ENCODE measurements at regions not wholly inside any gene's neighbourhood (a gene's known extent, or its start where the extent isn't known, plus 50 kb on each side); places are given as distances from the start of the nearest gene placed in this dataset.

GRCh38 chr5:178796165-178796945 lies 63.4 kb upstream of the ZNF354B start:
- TF ChIP-seq, protein P1, sequence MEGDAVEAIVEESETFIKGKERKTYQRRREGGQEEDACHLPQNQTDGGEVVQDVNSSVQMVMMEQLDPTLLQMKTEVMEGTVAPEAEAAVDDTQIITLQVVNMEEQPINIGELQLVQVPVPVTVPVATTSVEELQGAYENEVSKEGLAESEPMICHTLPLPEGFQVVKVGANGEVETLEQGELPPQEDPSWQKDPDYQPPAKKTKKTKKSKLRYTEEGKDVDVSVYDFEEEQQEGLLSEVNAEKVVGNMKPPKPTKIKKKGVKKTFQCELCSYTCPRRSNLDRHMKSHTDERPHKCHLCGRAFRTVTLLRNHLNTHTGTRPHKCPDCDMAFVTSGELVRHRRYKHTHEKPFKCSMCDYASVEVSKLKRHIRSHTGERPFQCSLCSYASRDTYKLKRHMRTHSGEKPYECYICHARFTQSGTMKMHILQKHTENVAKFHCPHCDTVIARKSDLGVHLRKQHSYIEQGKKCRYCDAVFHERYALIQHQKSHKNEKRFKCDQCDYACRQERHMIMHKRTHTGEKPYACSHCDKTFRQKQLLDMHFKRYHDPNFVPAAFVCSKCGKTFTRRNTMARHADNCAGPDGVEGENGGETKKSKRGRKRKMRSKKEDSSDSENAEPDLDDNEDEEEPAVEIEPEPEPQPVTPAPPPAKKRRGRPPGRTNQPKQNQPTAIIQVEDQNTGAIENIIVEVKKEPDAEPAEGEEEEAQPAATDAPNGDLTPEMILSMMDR (IDR thresholded peaks at IDR 0.05 in 8 of 11, conservative IDR thresholded peaks at IDR 0.05 in 3 of 11): no peak
- TF ChIP-seq POLR2A (IDR thresholded peaks at IDR 0.05): no peak
